DND-41 (cell line): ENCODE measurements at regions not wholly inside any gene's neighbourhood (a gene's known extent, or its start where the extent isn't known, plus 50 kb on each side); places are given as distances from the start of the nearest gene placed in this dataset.

Experiments used
- CTCF ChIP-seq: IDR thresholded peaks from 2 replicates; pipeline ENCODE4 v1.5.1; 2012; ENCODE audit warnings: borderline replicate concordance, low read length, moderate library complexity, mild to moderate bottlenecking; ENCODE audit not compliant: poor library complexity, severe bottlenecking; ENCODE audit errors: extremely low read depth
- EZH2 ChIP-seq: IDR thresholded peaks from 3 replicates; pipeline ENCODE4 v1.6.1; 2012; ENCODE audit warnings: borderline replicate concordance, low read depth, mild to moderate bottlenecking, moderate library complexity, low read length, inconsistent platforms; ENCODE audit not compliant: severe bottlenecking

GRCh38 chr5:124276166-124276565 is 470.3 kb downstream of the ZNF608 start:
- TF ChIP-seq CTCF (no peak), EZH2 (no peak)
